NCI-H82 (cell line): ENCODE measurements at regions not wholly inside any gene's neighbourhood (a gene's known extent, or its start where the extent isn't known, plus 50 kb on each side); places are given as distances from the start of the nearest gene placed in this dataset.
"Not testable (repeated sequence)": the region's sequence is repeated elsewhere in the genome, so short reads cannot be mapped to it uniquely, and the experiment has no call there.

Source experiments
- DNase-seq: peaks from one replicate; lab custom pipeline; 2025; lab: John Stamatoyannopoulos, UW

DNA sequence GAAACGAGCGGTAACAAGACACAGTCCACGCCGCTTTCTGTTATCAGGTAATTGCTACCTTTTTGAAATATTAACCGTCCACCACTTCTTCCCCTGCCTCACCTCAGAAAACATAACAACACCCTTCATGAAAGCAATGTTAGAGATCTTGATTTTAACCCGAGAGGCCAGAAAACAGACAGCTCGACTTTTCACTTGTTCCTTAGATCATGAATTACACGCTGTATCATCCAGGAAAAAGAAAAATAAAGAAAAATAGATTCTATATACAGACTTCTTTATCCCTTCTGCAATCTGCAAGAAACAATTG lies 957.1 kb upstream of the SOX9 start:
- DNase-seq = no peak

DNA sequence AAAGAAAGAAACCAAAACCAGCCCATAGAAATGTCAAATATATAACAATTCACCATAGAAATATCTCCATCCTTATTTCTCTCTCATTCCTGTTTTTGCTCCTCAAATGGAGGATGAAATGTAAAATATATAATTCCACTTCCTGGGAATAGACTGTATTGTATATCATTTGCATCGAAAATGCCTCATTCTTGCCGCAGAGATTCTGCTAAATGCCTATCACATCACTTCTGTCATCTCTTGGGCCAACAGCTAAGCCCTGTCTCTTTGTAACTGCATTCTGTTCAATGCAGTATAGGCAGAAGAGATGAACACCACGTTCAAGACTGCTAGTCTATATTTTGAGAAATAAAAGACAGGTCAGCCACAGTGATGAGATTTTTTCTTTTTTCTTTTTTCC lies 956.3 kb upstream of the SOX9 start:
- DNase-seq = no peak

DNA sequence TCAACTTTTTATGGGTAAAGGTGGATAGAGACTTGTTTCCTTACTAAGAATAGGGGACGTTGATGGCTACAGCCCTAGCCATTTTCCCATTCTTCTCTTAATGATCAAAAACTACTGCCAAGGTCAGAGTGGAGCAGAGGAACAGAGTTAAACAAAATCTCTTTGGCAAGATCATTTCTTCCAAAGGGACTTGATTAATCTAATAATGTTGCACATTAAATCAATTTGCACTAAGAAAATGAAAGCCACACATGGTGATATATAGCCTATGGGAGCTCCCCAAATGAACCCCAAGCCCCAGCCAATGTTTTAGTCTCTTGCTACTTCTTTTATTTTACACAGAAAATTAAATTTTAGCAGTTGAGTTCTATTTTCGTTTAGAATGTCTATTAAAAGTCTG lies 954.5 kb upstream of the SOX9 start:
- DNase-seq = no peak

DNA sequence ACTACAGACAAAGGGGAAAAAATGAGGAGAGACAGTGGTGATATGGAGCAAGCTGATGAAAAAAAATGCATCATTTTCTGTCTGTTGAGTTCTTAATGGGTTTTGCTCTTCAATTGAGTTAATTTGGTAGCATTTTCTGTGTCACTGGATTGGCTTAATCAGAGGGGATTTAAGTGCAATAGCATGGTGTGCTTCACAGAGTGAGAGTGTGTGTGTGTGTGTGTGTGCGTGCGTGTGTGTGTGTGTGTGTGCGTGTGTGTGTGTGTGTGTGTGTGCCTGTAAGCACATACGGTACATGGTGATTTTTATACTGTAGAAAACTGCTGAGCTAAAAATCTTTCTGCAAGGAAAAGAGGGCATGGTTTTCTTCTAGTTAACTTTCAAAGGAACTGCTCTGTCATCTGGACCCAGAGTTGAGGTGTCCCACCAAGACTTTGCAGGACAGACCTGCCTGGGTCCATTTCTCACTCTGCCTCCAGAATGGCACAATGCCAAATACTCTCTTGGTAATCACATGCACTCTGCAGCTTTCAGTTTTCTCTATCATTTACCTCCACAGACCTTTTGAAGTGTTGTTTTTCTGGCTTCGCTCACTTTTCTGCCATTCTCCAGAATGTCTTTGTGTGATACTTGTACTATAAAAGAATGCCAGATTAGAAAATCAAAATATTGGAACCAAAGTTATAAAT lies 952.6 kb upstream of the SOX9 start:
- no peak for DNase-seq

DNA sequence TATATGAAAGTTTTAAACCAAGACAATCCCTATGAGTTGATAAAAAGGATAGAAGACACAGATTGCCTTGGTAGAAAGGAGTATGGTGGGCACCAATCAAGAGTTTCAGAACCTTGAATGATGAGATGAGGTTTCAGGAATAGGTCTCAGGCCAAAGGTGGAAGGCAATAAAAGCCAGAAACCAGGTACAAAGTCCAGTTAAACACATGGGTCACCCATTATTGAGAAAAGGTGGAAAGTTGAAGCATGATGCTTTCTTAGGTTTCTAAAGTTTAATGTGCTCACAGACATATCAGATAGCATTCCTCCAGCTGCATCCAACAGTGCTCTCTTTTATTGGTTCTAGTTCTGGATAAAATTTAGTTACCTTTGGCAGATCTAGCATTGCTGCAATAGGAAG lies 950.8 kb upstream of the SOX9 start:
- no peak for DNase-seq

DNA sequence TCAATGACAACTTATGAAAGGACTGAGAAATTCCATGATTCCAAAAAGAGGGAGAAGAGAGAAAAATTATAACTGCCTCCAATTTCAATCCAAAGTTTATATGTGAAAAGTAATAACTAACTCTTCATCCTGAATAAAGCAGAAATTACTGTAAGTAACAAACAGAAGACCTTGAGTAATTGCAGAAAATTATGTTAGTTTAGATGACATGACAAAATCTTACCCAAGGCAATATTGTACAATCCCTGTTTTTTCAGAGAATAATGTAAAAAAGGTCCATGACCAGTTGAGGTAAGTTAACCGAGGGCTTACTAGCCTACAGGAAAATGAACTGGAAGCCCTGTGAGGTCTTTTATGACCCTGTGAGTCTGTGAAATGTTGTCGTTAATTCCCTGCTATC lies 949.5 kb upstream of the SOX9 start:
- no peak for DNase-seq

DNA sequence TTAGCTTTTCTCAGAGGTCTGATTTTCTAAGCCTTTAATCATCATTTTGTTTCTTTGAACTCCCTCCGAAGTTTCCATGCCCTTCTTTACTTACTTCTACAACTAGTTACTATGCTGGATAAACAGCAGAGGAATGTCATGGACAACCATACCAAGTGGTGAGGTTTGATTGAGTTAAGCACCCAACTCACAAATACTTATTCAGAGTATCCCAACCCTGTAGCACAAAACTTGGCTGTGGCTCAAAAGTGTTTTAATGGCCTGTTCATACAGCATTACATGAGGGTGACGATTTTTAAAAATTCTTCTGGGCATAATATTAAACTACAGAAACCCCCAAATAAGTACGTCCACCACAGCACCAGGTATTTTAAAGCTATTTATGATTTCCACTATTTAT lies 946.8 kb upstream of the SOX9 start:
- no peak for DNase-seq

DNA sequence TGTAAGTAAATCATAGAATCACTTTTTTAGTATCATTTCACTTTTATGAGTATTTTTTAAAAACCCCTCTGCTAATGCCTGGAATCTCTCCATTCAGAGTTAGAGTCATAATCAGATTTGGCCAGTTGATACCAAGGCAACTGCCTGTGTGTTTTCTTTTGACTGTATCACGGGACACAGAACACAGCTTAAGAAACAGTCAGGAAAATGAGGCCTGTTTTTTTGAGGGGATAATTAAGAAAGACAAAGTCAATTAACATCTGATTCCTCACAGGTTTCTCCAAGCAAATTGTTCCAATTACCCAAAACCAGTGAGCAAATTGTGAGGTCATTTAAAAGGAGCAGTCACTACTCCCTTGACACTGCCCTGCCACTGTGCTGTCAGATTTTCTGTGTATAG lies 944.5 kb upstream of the SOX9 start:
- no peak for DNase-seq

DNA sequence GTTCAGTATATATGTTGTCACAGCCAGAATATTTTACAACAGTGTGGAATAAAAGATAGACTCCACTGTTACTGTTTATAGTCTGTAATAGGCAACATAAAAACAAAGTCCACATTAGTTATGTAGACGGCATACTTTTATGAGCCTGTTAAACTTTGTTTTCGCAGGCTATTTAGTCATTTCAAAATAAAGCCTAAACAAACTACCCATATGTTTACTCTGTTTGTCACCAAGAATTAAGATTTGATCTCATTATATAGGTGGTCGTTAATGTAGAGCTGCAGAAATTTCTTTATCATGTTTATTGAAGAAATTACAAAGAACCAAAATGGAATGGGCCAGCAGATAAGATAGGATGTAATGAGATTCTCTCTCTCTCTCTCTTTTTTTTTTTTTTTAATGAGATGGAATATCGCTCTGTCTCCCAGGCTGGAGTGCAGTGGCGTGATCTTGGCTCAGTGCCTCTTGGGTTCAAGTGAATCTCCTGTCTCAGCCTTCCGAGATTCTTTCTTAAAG lies 943.8 kb upstream of the SOX9 start:
- no peak for DNase-seq

DNA sequence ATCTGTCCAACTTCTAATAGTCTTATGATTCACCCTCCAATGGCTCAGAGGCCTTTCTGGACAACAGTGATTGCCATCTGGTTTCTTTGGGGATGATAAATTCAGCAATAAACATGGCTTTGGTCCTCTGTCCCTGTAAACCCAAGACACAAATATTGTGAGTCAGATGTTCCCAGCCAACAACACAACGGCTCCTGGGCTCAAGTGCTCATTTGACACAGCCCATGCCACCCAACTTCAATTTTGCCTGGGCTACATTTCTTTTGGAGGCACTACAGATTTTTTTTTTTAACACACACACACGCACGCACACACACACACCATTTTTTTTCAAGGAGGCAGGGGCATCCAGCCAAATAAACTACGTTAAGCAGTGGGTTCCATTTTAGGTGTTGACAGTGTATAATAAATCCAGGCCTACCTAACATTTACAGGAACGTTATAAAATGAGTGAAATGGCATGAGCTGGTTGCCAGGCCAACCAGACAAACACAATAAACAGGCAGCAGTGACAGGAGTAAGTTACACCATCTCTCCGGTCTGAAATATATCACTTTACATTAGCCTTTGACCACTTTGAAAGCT lies 939.9 kb upstream of the SOX9 start:
- DNase-seq = no peak

DNA sequence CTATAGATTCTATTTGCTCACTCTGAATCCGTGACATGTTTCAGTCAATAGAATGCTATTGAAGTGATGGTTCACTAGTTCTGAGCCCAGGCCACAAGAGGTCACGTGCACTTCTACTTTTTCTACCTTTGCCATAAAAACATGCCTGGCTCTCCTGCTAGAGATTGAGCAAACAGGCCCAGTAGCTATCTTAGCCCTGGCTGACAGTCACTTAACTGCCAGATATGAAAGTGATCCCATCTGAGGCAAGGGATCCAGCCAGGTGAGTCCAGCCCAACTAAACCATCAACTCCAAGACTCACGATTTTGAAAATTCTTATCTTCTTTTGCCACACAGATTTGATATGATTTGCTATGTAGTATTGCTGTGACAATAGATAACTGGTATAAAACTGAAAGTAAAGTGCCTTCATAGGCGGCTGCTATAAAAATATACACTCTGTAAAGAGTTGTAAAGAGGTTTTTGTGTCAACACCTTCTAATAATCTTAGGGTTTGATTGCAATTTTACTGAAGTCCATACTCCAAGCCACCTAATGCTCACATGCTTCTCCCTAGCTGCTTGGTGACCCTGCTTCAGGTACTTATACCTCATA lies 937.7 kb upstream of the SOX9 start:
- no peak for DNase-seq

DNA sequence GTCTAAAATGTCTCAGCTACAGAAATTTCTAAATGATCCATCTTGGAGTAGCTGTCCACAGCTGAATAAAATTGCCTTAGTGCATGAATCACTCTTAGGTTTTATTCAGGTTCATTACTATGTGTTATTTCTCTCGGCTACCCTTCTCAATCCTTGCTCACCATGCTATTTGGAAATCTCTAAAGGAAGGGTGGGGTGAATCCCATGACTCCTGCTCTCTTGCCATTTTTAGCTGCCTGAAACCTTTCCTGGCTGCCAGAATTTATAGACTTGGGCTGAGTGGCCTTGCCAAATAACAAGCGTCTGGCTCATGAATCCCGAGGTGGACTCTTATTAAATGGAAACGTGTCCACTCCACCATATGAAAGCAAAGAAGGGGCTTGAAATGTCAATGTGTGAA lies 936.1 kb upstream of the SOX9 start:
- no peak for DNase-seq

DNA sequence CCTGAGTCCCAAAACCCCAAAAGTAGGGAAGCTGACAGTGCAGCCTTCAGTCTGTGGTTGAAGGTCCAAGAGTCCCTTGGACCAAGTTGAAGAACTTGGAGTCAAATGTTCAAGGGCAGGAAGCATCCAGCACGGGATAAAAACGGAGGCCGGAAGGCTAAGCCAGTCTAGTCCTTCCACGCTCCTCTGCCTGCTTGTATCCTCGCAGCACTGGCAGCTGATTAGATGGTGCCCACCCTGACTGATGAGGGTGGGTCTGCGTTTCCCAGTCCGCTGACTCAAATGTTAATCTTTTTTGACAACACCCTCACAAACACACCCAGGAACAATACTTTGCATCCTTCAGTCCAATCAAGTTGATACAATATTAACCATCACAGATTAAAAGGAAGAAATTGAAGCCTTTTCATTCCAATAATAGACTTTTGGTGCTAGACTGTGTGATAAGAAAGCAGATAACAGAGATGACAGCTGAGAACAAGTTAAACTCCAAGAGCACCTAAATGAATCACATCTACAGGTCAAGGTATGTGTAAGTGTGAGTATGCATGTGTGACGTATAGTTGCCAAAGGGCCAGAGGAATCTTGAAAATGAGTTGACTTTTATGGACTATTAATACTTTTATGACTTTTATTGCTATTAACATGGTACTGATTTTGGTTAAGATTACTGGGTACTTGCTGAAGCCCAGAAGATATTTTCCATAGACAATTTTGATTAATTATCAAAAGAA lies 933.5 kb upstream of the SOX9 start:
- no peak for DNase-seq

DNA sequence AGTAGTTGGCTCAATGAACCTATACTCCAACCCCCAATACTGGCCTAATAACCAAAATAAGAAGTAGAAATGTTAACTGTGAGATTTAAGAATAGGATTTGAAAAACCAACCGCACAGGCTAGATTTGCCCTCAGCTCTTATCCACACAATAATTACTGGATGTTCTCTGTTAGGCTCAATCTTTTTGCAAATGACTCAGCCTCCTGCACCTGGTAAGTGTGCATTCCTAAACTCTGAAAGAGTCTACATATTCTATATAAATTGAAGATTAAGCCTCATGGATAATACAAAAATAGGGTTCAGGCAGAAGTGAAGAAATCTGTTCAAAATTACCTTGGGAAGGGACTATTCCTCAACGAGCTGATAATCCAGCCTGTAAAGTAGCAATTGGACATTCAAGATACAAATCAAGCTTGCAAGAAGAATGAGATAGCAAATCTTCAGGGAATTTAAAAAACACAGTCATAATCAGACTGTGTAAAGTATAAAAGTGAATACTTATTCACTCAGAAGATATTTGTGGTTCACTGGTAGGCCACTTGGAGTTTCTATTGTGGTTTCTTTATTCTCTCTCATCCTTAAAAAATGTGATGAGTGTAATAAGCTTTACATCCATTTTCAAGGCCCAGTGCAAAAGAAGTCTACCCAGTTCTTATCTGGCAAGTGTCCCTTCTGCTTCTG lies 931.9 kb upstream of the SOX9 start:
- DNase-seq = no peak

DNA sequence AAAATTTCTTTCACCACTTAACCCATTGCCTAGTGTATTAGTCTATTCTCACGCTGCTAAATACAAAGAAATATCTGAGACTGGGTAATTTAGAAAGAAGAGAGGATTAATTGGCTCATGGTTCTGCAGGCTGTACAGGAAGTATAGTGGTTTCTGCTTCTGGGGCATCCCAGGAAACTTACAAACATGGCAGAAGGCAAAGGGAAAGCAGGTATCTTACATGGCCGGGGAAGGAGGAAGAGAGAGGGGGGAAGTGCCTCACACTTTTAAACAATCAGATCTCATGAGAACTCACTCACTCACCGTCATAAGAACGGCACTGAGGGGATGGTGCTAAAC lies 931.4 kb upstream of the SOX9 start:
- DNase-seq = no peak

DNA sequence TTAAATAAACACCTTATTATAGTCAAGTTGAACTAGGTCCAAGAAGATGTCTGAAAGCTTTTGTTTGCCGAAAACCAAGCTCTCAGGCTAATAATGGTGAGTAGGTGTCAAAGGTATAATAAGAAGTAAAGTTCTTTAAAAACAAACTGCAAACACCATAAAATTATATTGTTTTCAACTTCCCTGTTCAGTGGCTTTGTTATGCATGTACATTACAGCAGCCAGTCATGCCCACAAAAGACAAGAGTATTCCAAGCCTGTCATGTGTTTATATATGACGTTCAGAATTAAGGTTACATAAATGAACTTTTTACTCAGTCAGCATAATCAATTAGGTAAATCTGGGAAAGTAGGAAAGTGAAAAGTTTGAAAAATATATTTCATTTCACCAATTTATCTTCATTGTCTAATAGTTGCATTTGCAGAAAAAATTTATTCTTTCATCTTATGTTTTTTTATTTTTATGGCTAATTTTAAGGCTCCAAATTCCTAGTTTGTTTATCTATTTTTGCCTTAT lies 928.7 kb upstream of the SOX9 start:
- DNase-seq = no peak

DNA sequence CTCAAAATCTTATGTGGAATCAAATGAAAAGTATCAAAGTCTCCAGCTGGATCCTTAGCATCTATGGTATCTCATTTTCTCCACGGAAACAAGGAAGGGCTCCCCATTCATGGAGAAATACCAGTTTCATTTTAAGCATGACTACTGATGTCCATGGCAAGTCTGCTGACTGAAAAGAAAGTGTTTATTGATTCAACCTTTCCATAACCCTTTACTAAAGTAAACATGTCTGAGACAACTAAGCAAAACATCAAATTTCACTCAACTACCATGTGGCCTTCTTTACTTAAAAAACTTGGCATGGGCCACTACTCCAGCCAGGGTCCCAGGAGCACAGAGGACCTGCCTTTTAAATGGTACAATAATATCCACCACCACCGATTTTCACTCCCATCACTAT lies 928.0 kb upstream of the SOX9 start:
- DNase-seq = no peak

DNA sequence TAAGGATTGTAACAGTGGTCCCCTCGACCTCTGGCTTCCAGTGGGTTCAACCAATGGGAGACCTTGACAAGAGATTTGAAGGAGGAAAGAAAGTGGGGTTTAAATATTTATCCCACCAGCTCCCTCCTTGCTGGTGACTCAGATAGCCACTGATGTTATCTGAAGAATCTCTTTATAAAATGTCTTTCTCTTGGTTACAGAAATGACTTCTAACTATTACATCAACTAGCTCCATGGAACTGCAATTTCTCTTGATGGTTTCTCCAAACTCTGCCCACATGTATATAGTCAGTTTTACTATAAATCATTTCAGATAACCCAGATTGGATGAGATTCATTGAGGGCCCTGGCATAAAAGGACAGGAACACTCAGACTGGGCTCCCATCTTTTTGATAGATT lies 920.2 kb upstream of the SOX9 start:
- DNase-seq = no peak

DNA sequence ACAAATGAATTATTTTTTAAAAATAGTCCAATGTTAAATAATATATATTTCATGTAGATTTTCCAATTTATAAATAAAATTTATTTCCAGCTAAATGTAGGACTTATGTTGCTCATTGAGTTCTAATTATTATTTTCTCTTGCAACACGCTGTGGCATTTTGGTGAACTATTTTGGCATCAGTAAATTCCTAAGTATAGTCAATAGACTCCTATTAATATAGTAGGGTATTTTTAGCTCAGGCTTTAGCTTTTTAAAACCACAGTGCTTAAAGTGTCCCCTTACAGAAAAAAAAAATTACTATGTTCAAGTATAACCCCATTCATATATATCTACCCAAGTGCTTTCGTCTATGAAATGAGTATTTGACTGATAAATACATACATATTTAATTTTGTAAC lies 919.2 kb upstream of the SOX9 start:
- DNase-seq = no peak

DNA sequence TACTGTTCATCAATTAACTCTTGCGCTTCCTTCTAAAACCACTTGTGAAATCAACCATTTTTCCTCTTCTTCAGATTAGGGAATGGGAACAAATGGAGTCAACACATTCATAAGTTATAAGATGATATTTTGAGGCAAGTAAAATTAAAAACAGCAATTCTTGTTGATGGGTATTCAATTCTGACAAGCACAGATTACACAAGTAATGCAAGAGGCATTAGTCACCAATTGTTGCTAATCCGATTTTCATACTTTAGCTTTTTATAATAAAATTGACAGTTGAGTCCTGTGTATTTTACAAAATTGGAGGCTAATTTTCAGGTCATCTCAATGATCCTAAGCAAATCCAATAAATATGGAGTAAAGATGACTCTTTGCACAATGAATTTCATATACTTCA lies 918.4 kb upstream of the SOX9 start:
- DNase-seq = no peak

DNA sequence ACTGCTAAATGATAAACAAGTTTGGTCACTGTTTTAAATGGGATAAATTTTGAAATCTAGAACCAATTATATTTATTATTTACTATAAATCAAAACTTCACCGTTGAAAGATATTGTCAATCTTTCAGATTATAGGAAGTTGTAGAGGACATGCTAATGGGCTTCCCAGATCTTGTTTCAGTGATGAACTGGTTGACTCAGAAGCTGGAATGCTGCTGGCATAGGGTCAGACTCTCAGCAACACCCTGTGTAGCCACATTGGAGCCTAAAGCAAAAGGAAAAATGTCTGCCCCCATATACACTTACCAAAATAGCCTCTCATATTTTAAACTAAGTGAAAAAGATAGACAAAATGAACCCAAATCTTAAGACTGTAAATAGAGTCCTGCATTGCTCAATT lies 916.9 kb upstream of the SOX9 start:
- no peak for DNase-seq

DNA sequence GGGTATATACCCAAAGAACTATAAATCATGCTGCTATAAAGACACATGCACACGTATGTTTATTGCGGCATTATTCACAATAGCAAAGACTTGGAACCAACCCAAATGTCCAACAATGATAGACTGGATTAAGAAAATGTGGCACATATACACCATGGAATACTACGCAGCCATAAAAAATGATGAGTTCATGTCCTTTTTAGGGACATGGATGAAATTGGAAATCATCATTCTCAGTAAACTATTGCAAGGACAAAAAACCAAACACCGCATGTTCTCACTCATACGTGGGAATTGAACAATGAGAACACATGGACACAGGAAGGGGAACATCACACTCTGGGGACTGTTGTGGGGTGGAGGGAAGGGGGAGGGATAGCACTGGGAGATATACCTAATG lies 914.9 kb upstream of the SOX9 start:
- not testable (repeated sequence) for DNase-seq
